NCI-H2029 (cell line): ENCODE measurements at regions not wholly inside any gene's neighbourhood (a gene's known extent, or its start where the extent isn't known, plus 50 kb on each side); places are given as distances from the start of the nearest gene placed in this dataset.
"Not testable (repeated sequence)": the region's sequence is repeated elsewhere in the genome, so short reads cannot be mapped to it uniquely, and the experiment has no call there.

Experiments
- DNase-seq: peaks from one replicate; lab custom pipeline; 2025; lab: John Stamatoyannopoulos, UW

DNA sequence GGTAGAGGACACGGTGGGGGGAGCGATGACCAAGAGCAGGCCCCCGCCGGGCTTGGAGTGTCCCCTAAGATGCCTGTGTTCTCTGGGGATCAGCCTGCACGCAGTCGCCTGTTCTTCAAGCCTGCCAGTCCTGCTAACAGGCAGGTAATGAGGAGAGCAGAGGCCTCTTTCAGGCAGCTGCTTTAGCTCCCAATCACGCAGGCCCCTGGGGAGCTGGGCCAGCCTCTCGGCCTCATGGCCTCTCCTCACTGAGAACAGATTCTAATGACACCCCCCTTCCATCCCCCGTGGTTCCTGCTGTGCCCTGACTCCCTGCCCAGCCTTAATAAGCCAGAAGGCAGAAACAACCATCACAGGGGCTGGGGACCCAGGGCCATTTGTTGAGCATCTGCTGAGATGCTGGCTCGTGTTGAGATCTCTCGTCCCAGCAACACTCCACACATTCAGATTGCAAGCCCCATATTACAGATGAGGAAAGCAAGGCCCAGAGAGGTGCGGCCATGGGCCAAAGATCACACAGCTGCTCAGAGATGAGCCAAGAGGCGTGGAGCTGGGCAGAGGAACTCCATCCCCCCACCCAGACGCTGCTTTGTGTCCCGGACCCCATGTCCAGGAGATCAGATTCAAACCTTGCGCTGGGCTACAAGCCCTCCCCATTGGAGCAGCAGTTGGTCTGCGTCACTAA lies 71.6 kb upstream of the CASZ1 start:
- no peak for DNase-seq

GRCh38 chr1:10868599-10868965 lies 72.1 kb upstream of the CASZ1 start:
- no peak for DNase-seq

- no peak for DNase-seq
Observed at GRCh38 chr1:10869933-10870332, 73.5 kb upstream of the CASZ1 start.

- DNase-seq: peak; percentile 47
Observed at GRCh38 chr1:10870493-10871096, 74.1 kb upstream of the CASZ1 start.

DNA sequence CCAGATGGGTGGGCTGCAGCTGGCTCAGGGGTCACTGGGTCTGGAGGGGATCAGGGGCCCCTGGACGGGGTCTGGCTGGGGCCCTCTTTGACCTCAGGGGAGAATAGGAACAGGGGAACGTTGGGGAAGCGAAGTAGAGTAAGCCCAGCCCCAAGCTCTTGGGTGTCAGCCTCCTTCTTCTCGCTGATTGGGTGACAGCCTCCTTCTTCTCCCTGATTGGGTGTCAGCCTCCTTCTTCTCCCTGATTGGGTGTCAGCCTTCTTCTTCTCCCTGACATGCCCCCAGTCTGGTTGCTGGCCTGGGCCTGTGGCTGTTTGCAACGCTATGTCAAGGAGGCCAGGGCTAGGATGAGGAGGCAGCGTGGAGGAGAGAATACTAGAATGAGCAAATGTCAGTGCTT lies 76.7 kb upstream of the CASZ1 start:
- DNase-seq: no peak

- DNase-seq: no peak
Observed at GRCh38 chr1:10874351-10874750, 77.9 kb upstream of the CASZ1 start.

DNA sequence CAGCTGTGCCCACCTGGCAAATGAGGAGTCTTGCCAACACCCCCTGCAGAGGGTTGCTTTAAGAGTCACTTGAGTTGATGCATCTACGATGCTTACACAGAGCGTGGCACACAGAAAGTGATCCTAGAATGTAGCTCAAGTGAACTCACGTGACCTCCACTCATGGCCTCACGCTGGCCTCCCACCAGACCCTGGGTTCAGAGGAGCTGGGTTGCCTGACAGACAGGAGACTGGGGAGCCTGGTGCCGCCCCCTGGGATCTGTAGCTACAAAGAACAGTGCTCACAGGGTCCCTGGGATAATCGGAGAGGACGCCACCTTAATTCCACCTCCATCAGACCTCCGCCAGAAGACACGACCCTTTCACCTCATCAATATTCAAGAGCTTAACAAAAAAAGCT lies 81.4 kb upstream of the CASZ1 start:
- DNase-seq: no peak

- DNase-seq: no peak
Observed at GRCh38 chr1:10878469-10878868, 82.0 kb upstream of the CASZ1 start.

DNA sequence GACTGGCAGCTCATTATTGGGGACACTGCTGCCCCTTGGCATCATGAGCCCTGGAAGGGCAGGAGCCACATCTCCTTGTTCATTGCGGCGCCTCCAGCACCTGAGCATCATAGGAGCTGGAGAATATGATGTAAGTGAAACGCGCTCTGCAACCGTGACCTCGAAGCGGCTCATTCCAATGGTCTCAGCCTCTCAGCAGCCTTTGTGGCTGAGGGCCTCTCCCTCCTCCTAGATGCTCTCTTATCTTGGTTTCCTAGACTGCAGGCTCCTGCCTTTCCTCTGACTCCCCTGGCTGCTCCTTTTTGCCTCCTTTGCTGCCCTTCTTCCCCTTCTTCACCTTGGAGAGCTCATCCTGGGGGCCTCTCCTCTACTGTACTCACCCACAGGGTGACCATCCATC lies 83.6 kb upstream of the CASZ1 start:
- DNase-seq: no peak

- DNase-seq: no peak
Observed at GRCh38 chr1:10881046-10881445, 84.6 kb upstream of the CASZ1 start.

DNA sequence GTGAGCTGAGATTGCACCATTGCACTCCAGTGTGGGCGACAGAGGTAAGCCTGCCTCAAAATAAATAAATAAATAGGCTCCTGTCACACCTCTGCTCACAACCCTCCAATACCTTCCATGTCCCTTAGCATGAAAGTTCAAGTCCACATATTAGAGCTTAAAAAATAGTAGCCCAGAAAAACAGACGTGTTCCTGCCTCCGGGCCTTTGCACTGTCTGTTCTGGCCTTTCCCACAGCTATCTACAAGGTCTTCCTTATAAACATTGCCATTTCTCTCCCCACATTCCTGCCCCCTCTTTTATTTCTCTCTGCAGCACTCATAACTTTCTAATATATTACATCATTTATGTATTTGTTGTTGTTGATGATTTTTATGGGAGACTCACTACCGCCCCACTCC lies 85.6 kb upstream of the CASZ1 start:
- no peak for DNase-seq

- not testable (repeated sequence) for DNase-seq
Observed at GRCh38 chr1:10887032-10887431, 90.6 kb upstream of the CASZ1 start.

DNA sequence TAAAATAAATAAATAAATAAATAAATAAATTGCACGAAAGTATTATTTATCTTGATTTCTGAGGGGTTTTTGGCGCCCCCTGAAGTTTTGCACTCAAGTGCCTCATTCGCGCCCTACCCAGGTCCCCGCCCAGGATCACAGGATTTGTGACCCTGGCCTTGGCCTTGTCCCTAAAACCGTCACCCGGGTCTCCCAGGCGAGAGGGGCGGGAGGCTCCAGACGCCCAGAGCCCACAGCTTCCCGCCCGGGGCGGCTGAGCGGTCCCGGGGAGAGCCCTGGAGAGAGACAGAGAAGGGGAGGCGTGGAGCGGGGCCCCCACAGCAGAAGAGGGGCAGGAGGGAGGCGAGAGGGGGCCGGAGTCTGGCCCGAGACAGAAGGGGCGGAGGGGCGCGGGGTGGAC lies 91.8 kb upstream of the CASZ1 start:
- no peak for DNase-seq

DNA sequence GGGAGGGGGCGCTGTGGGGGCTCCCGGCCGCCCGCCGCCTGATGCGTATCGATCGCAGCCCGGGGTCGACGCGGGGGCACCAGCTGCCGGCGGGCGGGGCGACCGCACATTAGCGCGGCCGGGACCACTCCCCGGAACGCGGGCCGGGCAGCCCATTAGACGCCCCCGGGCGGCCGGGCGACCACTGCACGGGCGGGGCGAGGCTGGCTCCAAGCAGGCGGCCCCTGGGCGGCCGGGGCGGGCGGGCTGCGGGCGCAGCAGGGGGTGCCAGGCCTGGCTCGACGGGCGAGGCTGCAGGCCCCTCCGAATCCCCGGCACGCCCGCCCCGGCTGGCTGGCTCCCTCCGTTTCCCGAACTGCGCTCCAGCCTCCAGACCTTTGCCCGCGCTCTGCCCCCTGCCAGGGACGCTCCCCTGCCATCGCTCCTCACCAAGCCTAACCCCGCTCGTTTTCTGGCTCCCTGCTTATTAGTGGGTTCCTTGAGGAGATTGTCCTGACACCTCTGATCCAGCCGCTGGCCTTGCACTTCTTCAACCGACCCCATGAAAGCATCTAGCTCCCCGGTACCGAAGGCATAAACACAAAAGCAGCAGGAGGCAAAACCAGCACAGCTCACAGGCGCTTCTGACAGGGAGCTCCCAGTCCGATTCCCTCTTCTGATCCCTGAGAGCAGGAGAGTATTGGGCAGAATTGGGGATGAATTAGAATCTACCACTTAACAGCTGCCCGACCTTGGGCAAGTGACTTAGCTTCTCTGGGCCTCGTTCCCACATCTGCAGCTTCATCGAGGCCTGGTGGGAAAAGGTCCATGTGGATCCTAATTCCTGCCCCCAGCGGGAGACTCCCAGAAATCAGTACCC lies 92.6 kb upstream of the CASZ1 start:
- DNase-seq: no peak

DNA sequence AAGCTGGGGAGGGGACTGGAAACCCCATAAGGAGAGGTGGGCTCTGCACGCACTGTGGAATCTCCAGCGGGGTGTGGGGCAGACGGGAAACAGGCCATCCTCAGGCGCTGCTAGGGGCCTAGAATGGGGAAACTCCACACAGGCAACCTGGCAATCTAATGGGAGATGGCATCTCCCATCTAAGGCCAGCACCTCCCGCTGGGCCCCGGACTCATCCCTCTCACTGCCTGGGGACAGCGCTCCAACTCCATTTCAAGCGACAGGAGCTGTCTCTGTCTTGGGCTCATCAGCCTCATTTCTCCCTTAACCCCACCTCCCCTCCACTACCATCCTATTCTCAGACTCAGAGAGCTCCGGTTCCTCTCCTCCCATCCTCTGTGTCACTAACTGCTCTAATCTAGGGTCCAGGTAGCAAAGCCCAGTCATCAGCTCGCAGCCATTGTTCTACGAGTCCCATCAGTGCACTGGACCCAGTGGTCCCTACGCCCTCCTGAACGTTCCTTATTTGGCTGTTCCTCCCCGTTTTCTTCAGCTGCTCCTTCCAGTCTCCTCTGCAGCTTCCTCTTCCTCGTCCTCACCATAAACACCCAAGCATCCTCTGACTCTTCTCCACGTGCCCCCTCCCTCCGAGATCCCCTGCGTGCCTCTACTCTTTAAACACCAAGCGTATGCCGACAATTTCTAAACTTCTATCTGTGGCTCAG lies 93.4 kb upstream of the CASZ1 start:
- DNase-seq: no peak

DNA sequence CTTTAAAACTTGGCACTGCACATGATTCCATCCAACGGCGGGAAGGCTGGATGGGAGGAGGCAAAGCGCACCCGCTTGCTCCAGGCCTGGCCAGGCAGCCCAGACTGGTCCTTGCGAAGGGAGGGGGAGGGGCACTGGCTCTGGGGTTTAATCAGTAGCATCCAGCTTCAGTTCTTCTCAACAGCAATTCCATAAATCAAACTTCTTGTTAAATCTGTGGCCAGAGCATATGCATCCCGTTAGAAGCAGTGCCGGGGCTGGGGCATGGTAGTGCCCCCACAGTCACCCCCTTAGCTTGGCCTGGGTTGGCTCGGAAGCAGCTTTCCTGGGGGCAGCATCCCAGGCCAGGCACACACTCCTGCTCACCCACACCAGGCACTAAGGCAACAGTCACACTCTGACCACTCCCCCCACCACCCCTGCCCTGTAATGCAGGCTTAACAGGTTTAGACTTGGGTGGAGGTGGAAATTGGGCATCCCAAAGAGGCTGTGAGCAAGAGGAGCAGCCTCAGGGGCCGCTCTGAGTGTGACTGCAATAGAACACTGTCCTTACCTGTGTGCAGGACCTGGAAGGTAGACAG lies 94.1 kb upstream of the CASZ1 start:
- no peak for DNase-seq

- no peak for DNase-seq
Observed at GRCh38 chr1:10891091-10891490, 94.6 kb upstream of the CASZ1 start.

GRCh38 chr1:10892138-10893065 lies 96.0 kb upstream of the CASZ1 start:
- DNase-seq: no peak

- DNase-seq: no peak
Observed at GRCh38 chr1:10895621-10896020, 99.2 kb upstream of the CASZ1 start.

- no peak for DNase-seq
Observed at GRCh38 chr1:10896673-10897072, 100.2 kb upstream of the CASZ1 start.

GRCh38 chr1:10897321-10897980 lies 101.0 kb upstream of the CASZ1 start:
- no peak for DNase-seq
